B cell (primary cell): ENCODE measurements at regions not wholly inside any gene's neighbourhood (a gene's known extent, or its start where the extent isn't known, plus 50 kb on each side); places are given as distances from the start of the nearest gene placed in this dataset.

Experiments
- ATAC-seq: fragments of 200-7000 bp; cut with Tn5 transposase; one replicate; pipeline ENCODE4 v1.10.0; 2021; ENCODE audit warnings: low read depth, mild to moderate bottlenecking, moderate number of reproducible peaks, moderate library complexity
- CTCF ChIA-PET: fragments of 350-600 bp; sonication (Branson Sonifier 250); formaldehyde crosslinking; loops from one replicate; lab custom pipeline; 2021; ENCODE audit warnings: antibody characterized with exemption, inconsistent platforms; lab: Charles Lee
- POLR2A ChIA-PET: fragments of 350-600 bp; sonication (Branson Sonifier 250); formaldehyde crosslinking; loops from one replicate; lab custom pipeline; 2021; ENCODE audit warnings: antibody characterized with exemption; lab: Charles Lee
- DNase-seq: peaks from one replicate; pipeline ENCODE4 v3.0.0; 2013
- H2AFZ ChIP-seq: 2 replicates; pipeline ENCODE4 v1.6.1; 2012; ENCODE audit warnings: mild to moderate bottlenecking, low read depth, low read length; ENCODE audit not compliant: insufficient read depth, poor library complexity, severe bottlenecking
- H3K27ac ChIP-seq, 2 donors: 1 replicate in 1 of 2; 2 replicates in 1 of 2; pipeline ENCODE4 v1.5.1; 2012 to 2013; ENCODE audit warnings: low read length in 2 of 2, mild to moderate bottlenecking in 2 of 2, moderate library complexity in 1 of 2
- H3K27me3 ChIP-seq, 4 experiments: fragments of 200-600 bp in 1 of 4; sonication (generic) in 1 of 4; replicated peaks in 1 of 4; 1 replicate in 2 of 4; 2 replicates in 2 of 4; pipeline versions ENCODE4 v1.6.1 to v1.7.0; 2013 to 2016; ENCODE audit warnings: low read length in 3 of 4, mild to moderate bottlenecking in 2 of 4, mixed read lengths in 1 of 4, moderate library complexity in 1 of 4; ENCODE audit not compliant: insufficient read depth in 4 of 4, control insufficient read depth in 3 of 4; ENCODE audit errors: control extremely low read depth in 1 of 4
- H3K36me3 ChIP-seq, 2 experiments: replicated peaks in 1 of 2; 1 replicate in 1 of 2; 2 replicates in 1 of 2; pipeline versions ENCODE4 v1.6.1 to v1.7.1; 2013; ENCODE audit warnings: low read length in 1 of 2; ENCODE audit not compliant: insufficient read depth in 2 of 2, control insufficient read depth in 1 of 2; ENCODE audit errors: control extremely low read depth in 1 of 2, extremely low read depth in 1 of 2
- H3K4me1 ChIP-seq, 2 donors: fragments of 200-600 bp in 1 of 2; sonication (generic) in 1 of 2; 1 replicate in 1 of 2; 2 replicates in 1 of 2; pipeline versions ENCODE4 v1.5.1 to v1.6.1; 2013 to 2017; ENCODE audit warnings: low read length in 2 of 2; ENCODE audit not compliant: control insufficient read depth in 2 of 2, insufficient read depth in 2 of 2
- H3K4me2 ChIP-seq: replicated peaks from 2 replicates; pipeline ENCODE3; 2012; ENCODE audit warnings: mild to moderate bottlenecking, low read depth, low read length; ENCODE audit not compliant: poor library complexity, severe bottlenecking
- H3K4me3 ChIP-seq, 5 experiments: fragments of 200-600 bp in 1 of 5; sonication (generic) in 1 of 5; 1 replicate in 3 of 5; 2 replicates in 2 of 5; pipeline versions ENCODE4 v1.5.1 to v1.7.0; 2011 to 2016; ENCODE audit warnings: low read length in 4 of 5, mild to moderate bottlenecking in 4 of 5, low read depth in 2 of 5, control low read depth in 1 of 5, moderate library complexity in 1 of 5; ENCODE audit not compliant: insufficient read depth in 1 of 5; ENCODE audit errors: control extremely low read depth in 1 of 5, extremely low read depth in 1 of 5
- H3K79me2 ChIP-seq: fragments of 200-600 bp; sonication (generic); one replicate; pipeline ENCODE4 v1.6.0; 2016; ENCODE audit warnings: low read length; ENCODE audit not compliant: control insufficient read depth, insufficient read depth
- H3K9ac ChIP-seq: fragments of 200-600 bp; sonication (generic); 2 replicates; pipeline ENCODE4 v1.6.1; 2017; ENCODE audit warnings: mild to moderate bottlenecking, low read length, moderate library complexity
- H3K9me3 ChIP-seq, 3 donors: one replicate each; pipeline versions ENCODE4 v1.6.1 to v1.7.1; 2013; ENCODE audit warnings: low read length in 2 of 3; ENCODE audit not compliant: control insufficient read depth in 2 of 3, insufficient read depth in 1 of 3; ENCODE audit errors: control extremely low read depth in 1 of 3
- H4K20me1 ChIP-seq: 2 replicates; pipeline ENCODE4 v1.6.0; 2012; ENCODE audit warnings: mild to moderate bottlenecking, low read length; ENCODE audit not compliant: insufficient read depth, control insufficient read depth, poor library complexity, severe bottlenecking
- H3K27ac Mint-ChIP-seq: one replicate; pipeline ENCODE4 v1.8.0; 2021; ENCODE audit warnings: mixed read lengths
- H3K27me3 Mint-ChIP-seq: one replicate; pipeline ENCODE4 v1.8.0; 2021; ENCODE audit warnings: mixed read lengths
- H3K4me1 Mint-ChIP-seq: one replicate; pipeline ENCODE4 v1.8.0; 2021; ENCODE audit warnings: mixed read lengths
- H3K4me3 Mint-ChIP-seq: one replicate; pipeline ENCODE4 v1.8.0; 2021; ENCODE audit warnings: mixed read lengths
- H3K9me3 Mint-ChIP-seq: one replicate; pipeline ENCODE4 v1.8.0; 2022; ENCODE audit warnings: mixed read lengths; ENCODE audit not compliant: insufficient read depth
- EZH2 ChIP-seq: IDR thresholded peaks from 2 replicates; pipeline ENCODE4 v1.6.1; 2012; ENCODE audit warnings: borderline replicate concordance, low read depth, mild to moderate bottlenecking, moderate library complexity, low read length; ENCODE audit not compliant: insufficient read depth, poor library complexity, severe bottlenecking
- WGBS: methylation state at CpG from one replicate; pipeline ENCODE4 v1.1.5; 2013; ENCODE audit warnings: missing lambda C conversion rate; ENCODE audit not compliant: insufficient coverage; 5-methylcytosine and 5-hydroxymethylcytosine counted together
- intact Hi-C: fragments of 100-400 bp; cut with micrococcal nuclease; formaldehyde crosslinking; loops from one replicate; pipeline ENCODE4 v1.10.0; 2022
- TF ChIP-seq, protein P1 (sequence below): fragments of 200-600 bp; IDR thresholded peaks from one replicate; pipeline ENCODE4 v1.8.0; 2022; ENCODE audit warnings: antibody characterized with exemption, mild to moderate bottlenecking

DNA sequence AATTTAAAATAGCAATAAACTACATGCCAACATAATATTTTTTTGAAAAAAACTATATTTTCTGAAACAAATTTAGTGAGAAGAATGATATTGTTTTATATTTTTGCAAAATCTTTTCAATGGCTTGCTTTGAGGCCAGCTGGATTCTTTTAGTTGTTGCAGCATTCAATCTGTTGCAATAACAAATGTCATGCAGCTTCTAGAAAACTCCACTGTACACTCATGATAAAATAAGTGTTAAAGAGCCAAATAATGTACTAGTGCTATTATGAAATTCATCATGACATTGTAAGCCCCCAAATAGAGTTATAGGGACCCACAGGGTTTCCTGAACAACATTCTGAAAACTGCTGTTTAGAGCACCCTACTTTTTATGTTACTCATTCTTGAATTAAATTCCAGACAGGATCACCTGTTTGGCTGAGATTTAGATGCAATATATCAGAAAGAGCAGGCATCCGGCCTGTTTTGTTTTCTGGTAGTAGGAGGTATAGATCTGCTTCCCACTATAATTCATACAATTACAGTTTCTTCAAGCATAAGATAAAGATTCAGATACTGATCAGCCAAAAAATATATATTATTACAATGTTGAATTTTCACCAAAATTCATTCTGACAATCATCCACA lies 703.0 kb upstream of the ZNF385D start:
- no CpG with 5 or more reads among the region's 1 CpG for whole genome bisulfite sequencing
- Mint-ChIP-seq H3K27ac (no peak overlapping the region), H3K4me3 (no peak overlapping the region), H3K27me3 (no peaks in the 10 kb centered on the region), H3K4me1 (no peaks in the 10 kb centered on the region), H3K9me3 (no peaks in the 10 kb centered on the region)
- no peaks in the 10 kb centered on the region for H3K4me1 ChIP-seq
- ChIA-PET POLR2A (no interaction called here), CTCF (no interaction called here)
- no peak overlapping the region for H3K4me3 ChIP-seq
- no peak overlapping the region for H3K9ac ChIP-seq
- DNase-seq (no peak), ATAC-seq (no peak)
- H3K36me3 ChIP-seq = no peaks in the 10 kb centered on the region
- no peaks in the 10 kb centered on the region for H4K20me1 ChIP-seq
- no peak overlapping the region for H3K27ac ChIP-seq
- no peak for TF ChIP-seq EZH2
- TF ChIP-seq, protein P1, sequence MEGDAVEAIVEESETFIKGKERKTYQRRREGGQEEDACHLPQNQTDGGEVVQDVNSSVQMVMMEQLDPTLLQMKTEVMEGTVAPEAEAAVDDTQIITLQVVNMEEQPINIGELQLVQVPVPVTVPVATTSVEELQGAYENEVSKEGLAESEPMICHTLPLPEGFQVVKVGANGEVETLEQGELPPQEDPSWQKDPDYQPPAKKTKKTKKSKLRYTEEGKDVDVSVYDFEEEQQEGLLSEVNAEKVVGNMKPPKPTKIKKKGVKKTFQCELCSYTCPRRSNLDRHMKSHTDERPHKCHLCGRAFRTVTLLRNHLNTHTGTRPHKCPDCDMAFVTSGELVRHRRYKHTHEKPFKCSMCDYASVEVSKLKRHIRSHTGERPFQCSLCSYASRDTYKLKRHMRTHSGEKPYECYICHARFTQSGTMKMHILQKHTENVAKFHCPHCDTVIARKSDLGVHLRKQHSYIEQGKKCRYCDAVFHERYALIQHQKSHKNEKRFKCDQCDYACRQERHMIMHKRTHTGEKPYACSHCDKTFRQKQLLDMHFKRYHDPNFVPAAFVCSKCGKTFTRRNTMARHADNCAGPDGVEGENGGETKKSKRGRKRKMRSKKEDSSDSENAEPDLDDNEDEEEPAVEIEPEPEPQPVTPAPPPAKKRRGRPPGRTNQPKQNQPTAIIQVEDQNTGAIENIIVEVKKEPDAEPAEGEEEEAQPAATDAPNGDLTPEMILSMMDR = no peak
- intact Hi-C loops = no loop called here
- H3K27me3 ChIP-seq = no peaks in the 10 kb centered on the region
- no peaks in the 10 kb centered on the region for H3K9me3 ChIP-seq
- no peaks in the 10 kb centered on the region for H3K79me2 ChIP-seq
- no peak overlapping the region for H2AFZ ChIP-seq
- H3K4me2 ChIP-seq = no peak overlapping the region

DNA sequence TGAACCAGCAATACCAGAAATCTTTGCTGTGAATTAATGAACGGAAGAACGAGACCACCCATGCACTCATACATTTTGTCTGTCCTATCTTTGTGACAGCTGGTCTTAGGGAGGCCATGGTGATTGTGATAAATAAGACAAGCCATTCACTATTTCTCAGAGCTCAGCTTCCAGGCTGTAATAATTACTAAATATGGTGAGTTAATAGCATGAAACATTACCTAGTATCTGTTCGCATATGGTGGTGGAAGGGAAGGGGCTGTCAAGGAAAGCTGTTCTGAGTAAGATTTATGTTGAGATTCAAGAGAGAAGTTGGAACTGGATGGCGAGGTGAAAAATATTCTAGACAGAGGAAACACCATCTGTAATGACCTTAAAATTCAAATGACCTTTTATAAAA lies 719.0 kb upstream of the ZNF385D start:
- no peak overlapping the region for H3K4me3 ChIP-seq
- Mint-ChIP-seq H3K9me3 (no peaks in the 10 kb centered on the region), H3K27ac (no peak overlapping the region), H3K4me1 (no peaks in the 10 kb centered on the region), H3K4me3 (no peak overlapping the region), H3K27me3 (peaks cover 5% of the 10 kb centered on the region)
- H3K4me1 ChIP-seq = no peaks in the 10 kb centered on the region
- no peak overlapping the region for H3K9ac ChIP-seq
- peaks cover 0 to 4% (median 0%) of the 10 kb centered on the region in 3 donors for H3K9me3 ChIP-seq
- intact Hi-C loops = no loop called here
- POLR2A ChIA-PET = no interaction called here
- WGBS = no CpG with 5 or more reads among the region's 4 CpGs
- no peaks in the 10 kb centered on the region for H3K79me2 ChIP-seq
- H3K27ac ChIP-seq = no peak overlapping the region
- DNase-seq (no peak), ATAC-seq (no peak)
- no peaks in the 10 kb centered on the region for H4K20me1 ChIP-seq
- H3K4me2 ChIP-seq = no peak overlapping the region
- no peak for TF ChIP-seq EZH2
- TF ChIP-seq, protein P1 = no peak
- H2AFZ ChIP-seq = no peak overlapping the region
- H3K27me3 ChIP-seq = no peaks in the 10 kb centered on the region
- H3K36me3 ChIP-seq = no peaks in the 10 kb centered on the region
- CTCF ChIA-PET = no interaction called here
